ENCODE measurements at regions not wholly inside any gene's neighbourhood (a gene's known extent, or its start where the extent isn't known, plus 50 kb on each side); places are given as distances from the start of the nearest gene placed in this dataset.

DNA sequence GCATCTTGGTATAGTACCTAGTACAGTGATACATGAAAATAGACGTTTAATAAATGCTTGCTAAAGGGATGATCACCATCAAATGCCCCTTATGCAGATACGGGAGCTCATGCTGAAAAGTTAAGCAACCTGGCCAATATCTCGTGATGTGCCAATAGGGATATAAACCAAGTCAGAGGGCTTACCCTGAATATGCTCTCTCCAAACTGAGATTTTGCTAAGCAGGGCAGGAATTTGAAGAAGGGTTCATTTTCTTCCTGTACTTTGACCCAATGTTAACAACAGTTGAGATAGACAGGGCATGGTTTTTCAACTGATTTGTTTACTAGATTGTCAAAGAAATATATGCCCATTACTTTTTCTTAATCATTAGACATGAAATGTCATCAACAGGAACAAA is 219.3 kb upstream of the PREP start:
- Mint-ChIP-seq H3K4me1 (peaks cover 6 to 11% of the 10 kb centered on the region in 2 donors), H3K36me3 (no peaks in the 10 kb centered on the region), H3K9me3 (peaks cover 0 to 2% of the 10 kb centered on the region in 2 donors), H3K4me3 (no peak overlapping the region), H3K27me3 (ENCODE audit: low read depth in 2 of 2) (peaks cover 0 to 6% of the 10 kb centered on the region in 2 donors), H3K27ac (no peak overlapping the region)
- no peak for ATAC-seq
- no peak for DNase-seq
- Histone ChIP-seq H3K4me3 (ENCODE audit: low read length) (no peak overlapping the region), H3K27me3 (ENCODE audit: control insufficient read depth, insufficient read depth, low read length) (no peaks in the 10 kb centered on the region), H3K36me3 (ENCODE audit: control insufficient read depth, insufficient read depth, low read length) (no peaks in the 10 kb centered on the region), H3K27ac (ENCODE audit: low read length) (no peak overlapping the region), H3K9me3 (ENCODE audit: control insufficient read depth, insufficient read depth, low read length) (no peaks in the 10 kb centered on the region), H3K4me1 (ENCODE audit: control insufficient read depth, insufficient read depth, low read length) (no peaks in the 10 kb centered on the region)
- intact Hi-C loops (cut with micrococcal nuclease) = no loop called here
- TF ChIP-seq, protein P1, sequence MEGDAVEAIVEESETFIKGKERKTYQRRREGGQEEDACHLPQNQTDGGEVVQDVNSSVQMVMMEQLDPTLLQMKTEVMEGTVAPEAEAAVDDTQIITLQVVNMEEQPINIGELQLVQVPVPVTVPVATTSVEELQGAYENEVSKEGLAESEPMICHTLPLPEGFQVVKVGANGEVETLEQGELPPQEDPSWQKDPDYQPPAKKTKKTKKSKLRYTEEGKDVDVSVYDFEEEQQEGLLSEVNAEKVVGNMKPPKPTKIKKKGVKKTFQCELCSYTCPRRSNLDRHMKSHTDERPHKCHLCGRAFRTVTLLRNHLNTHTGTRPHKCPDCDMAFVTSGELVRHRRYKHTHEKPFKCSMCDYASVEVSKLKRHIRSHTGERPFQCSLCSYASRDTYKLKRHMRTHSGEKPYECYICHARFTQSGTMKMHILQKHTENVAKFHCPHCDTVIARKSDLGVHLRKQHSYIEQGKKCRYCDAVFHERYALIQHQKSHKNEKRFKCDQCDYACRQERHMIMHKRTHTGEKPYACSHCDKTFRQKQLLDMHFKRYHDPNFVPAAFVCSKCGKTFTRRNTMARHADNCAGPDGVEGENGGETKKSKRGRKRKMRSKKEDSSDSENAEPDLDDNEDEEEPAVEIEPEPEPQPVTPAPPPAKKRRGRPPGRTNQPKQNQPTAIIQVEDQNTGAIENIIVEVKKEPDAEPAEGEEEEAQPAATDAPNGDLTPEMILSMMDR (IDR thresholded peaks at IDR 0.05) = no peak
- 89% methylated on average over 3 of the region's 3 CpGs for WGBS (ENCODE audit: insufficient coverage)

- H3K4me1 ChIP-seq (ENCODE audit: control insufficient read depth, insufficient read depth, low read length) = no peaks in the 10 kb centered on the region
- no peak overlapping the region for H3K4me3 ChIP-seq (ENCODE audit: low read length)
- intact Hi-C loops (cut with micrococcal nuclease) = no loop called here
- Mint-ChIP-seq H3K27ac (no peak overlapping the region), H3K4me3 (no peak overlapping the region), H3K36me3 (no peaks in the 10 kb centered on the region), H3K9me3 (peaks cover 0 to 2% of the 10 kb centered on the region in 2 donors), H3K27me3 (ENCODE audit: low read depth in 2 of 2) (peaks cover 0 to 6% of the 10 kb centered on the region in 2 donors), H3K4me1 (peaks cover 6 to 11% of the 10 kb centered on the region in 2 donors)
- no peaks in the 10 kb centered on the region for H3K27me3 ChIP-seq (ENCODE audit: control insufficient read depth, insufficient read depth, low read length)
- TF ChIP-seq, protein P1 (IDR thresholded peaks at IDR 0.05) = no peak
- ATAC-seq (no peak), DNase-seq (no peak)
- H3K27ac ChIP-seq (ENCODE audit: low read length) = no peak overlapping the region
- no peaks in the 10 kb centered on the region for H3K36me3 ChIP-seq (ENCODE audit: control insufficient read depth, insufficient read depth, low read length)
- 89% methylated on average over 6 of the region's 6 CpGs for WGBS (ENCODE audit: insufficient coverage)
- H3K9me3 ChIP-seq (ENCODE audit: control insufficient read depth, insufficient read depth, low read length) = no peaks in the 10 kb centered on the region
Observed at GRCh38 chr6:105621564-105622175, 218.8 kb upstream of the PREP start.

GRCh38 chr6:105620878-105621277 is 218.0 kb upstream of the PREP start:
- DNase-seq (no peak), ATAC-seq (peak in 1 of 3 donors; percentile 34)
- Mint-ChIP-seq H3K4me1 (peaks cover 6 to 11% of the 10 kb centered on the region in 2 donors), H3K9me3 (peaks cover 0 to 2% of the 10 kb centered on the region in 2 donors), H3K27ac (no peak overlapping the region), H3K27me3 (ENCODE audit: low read depth in 2 of 2) (peaks cover 0 to 6% of the 10 kb centered on the region in 2 donors), H3K36me3 (no peaks in the 10 kb centered on the region), H3K4me3 (no peak overlapping the region)
- H3K4me3 ChIP-seq (ENCODE audit: low read length) = no peak overlapping the region
- no peaks in the 10 kb centered on the region for H3K4me1 ChIP-seq (ENCODE audit: control insufficient read depth, insufficient read depth, low read length)
- TF ChIP-seq, protein P1 (IDR thresholded peaks at IDR 0.05) = no peak
- H3K27ac ChIP-seq (ENCODE audit: low read length) = no peak overlapping the region
- intact Hi-C loops (cut with micrococcal nuclease) = no loop called here
- H3K36me3 ChIP-seq (ENCODE audit: control insufficient read depth, insufficient read depth, low read length) = no peaks in the 10 kb centered on the region
- no peaks in the 10 kb centered on the region for H3K27me3 ChIP-seq (ENCODE audit: control insufficient read depth, insufficient read depth, low read length)
- 67% methylated on average over 3 of the region's 3 CpGs for WGBS (ENCODE audit: insufficient coverage)
- no peaks in the 10 kb centered on the region for H3K9me3 ChIP-seq (ENCODE audit: control insufficient read depth, insufficient read depth, low read length)

Measured in natural killer cell (primary cell).